ENCODE measurements at regions not wholly inside any gene's neighbourhood (a gene's known extent, or its start where the extent isn't known, plus 50 kb on each side); places are given as distances from the start of the nearest gene placed in this dataset.

DNA sequence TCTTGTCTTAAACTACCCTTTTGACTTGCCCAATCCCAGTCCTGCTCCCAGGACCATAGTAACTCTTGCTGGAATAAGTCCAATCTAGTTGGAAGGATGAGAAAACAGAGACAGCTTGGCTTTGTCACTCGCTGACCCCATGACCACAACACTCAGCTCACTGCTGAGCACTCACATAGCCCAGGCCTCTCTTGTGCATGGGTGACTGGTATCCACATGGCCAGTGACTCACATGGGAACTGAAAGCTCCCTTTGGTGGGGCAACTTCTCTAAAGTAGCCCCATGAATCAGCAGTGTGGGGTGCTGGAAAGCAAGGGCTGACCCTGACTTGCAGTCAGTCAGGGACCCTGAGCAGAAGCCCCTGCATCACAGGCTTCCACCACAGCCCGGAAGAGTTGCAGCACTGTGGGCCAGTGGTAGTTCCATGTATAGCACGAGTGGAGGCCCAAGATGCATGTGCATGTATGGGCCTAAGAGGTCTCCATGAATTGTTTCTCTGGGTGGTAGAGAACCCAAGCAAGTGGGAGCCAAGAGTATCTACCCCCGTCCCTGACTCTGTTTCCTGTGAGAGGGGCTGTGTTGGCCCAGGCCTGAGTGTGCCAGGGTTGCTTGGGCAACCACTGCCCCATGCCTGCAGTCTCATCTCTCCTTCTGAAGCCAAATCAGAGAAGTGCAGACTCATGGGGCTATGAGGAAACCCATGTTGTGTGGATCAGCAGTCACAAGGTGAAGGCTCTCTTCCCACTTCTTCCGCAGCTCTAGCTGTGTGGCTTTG, 62.1 kb upstream of the XCR1 start:
- Histone ChIP-seq H3K79me2 (ENCODE audit: insufficient read depth, low read length) (no peaks in the 10 kb centered on the region), H3K4me2 (ENCODE audit: low read depth, low read length) (no peak overlapping the region), H2AFZ (ENCODE audit: low read length) (no peak overlapping the region), H3K4me3 (replicated peaks in 1 of 3; ENCODE audit: insufficient read depth in 1 of 3, low read depth in 2 of 3, low read length in 3 of 3) (no peak overlapping the region), H3K27ac (ENCODE audit: extremely low read length, insufficient read depth, low read length) (no peak overlapping the region), H3K36me3 (replicated peaks in 1 of 2; ENCODE audit: control insufficient read depth in 1 of 2, insufficient read depth in 2 of 2, low read length in 2 of 2) (no peaks in the 10 kb centered on the region), H4K20me1 (ENCODE audit: insufficient read depth, low read length) (no peaks in the 10 kb centered on the region), H3K4me1 (ENCODE audit: insufficient read depth, low read length) (0 out of 2 replicates have a peak, but pooled peaks cover 8% of the 10 kb centered on the region), H3K27me3 (ENCODE audit: control insufficient read depth in 1 of 2, insufficient read depth in 2 of 2, low read length in 2 of 2) (no peaks in the 10 kb centered on the region), H3K9me3 (ENCODE audit: low read length) (no peaks in the 10 kb centered on the region), H3K9ac (ENCODE audit: insufficient read depth, low read depth, low read length) (no peak overlapping the region)
- no peak for ATAC-seq
- POLR2A ChIA-PET, result no interaction called here
- WGBS (ENCODE audit: low lambda C conversion rate), result 57% methylated on average over 2 of the region's 5 CpGs
- CTCF ChIA-PET (ENCODE audit: low intra/inter-chr PET ratio, low total read pairs), result no interaction called here
- FAIRE-seq, result no peak
- no TSS peak for BruUV-seq (replicated peaks)
- in situ Hi-C loops (cut with HindIII; ENCODE audit: extremely low pct_ligation_motif_present, low pct_unique_long_range_greater_than_20kb) (no loop called here), intact Hi-C loops (cut with micrococcal nuclease; ENCODE audit: unreplicated experiment) (no loop called here)
- no peak for DNase-seq (ENCODE audit: low spot score)
- TF ChIP-seq TGIF2 (CRISPR knock-in tag; IDR thresholded peaks at IDR 0.05) (no peak), KLF9 (CRISPR knock-in tag; IDR thresholded peaks at IDR 0.05; ENCODE audit: low read depth) (no peak), HDAC1 (CRISPR knock-in tag; IDR thresholded peaks at IDR 0.05) (no peak), ZNF431 (CRISPR knock-in tag; IDR thresholded peaks at IDR 0.05; ENCODE audit: borderline replicate concordance, low read depth) (no peak), ZNF24 (IDR thresholded peaks at IDR 0.05) (no peak), ZNF3 (CRISPR knock-in tag; IDR thresholded peaks at IDR 0.05) (no peak), ZNF331 (CRISPR knock-in tag; IDR thresholded peaks at IDR 0.05) (no peak), FOSL2 (CRISPR knock-in tag; IDR thresholded peaks at IDR 0.05) (no peak), HNRNPL (IDR thresholded peaks at IDR 0.05; ENCODE audit: low read depth, low read length) (no peak)
- TF ChIP-seq, protein P1, sequence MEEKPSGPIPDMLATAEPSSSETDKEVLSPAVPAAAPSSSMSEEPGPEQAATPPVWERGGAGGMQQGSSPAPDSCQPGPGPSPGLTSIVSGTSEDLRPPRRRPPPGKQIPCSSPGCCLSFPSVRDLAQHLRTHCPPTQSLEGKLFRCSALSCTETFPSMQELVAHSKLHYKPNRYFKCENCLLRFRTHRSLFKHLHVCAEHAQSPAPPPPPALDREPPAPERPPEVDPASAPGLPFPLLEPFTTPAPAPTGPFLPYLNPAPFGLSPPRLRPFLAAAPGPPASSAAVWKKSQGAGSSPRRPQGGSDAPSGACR (CRISPR knock-in tag; IDR thresholded peaks at IDR 0.05), result no peak
- TF ChIP-seq, protein P2, sequence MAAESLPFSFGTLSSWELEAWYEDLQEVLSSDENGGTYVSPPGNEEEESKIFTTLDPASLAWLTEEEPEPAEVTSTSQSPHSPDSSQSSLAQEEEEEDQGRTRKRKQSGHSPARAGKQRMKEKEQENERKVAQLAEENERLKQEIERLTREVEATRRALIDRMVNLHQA (CRISPR knock-in tag; IDR thresholded peaks at IDR 0.05), result no peak
- TF ChIP-seq, protein P3, sequence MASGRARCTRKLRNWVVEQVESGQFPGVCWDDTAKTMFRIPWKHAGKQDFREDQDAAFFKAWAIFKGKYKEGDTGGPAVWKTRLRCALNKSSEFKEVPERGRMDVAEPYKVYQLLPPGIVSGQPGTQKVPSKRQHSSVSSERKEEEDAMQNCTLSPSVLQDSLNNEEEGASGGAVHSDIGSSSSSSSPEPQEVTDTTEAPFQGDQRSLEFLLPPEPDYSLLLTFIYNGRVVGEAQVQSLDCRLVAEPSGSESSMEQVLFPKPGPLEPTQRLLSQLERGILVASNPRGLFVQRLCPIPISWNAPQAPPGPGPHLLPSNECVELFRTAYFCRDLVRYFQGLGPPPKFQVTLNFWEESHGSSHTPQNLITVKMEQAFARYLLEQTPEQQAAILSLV (CRISPR knock-in tag; IDR thresholded peaks at IDR 0.05; ENCODE audit: borderline replicate concordance), result no peak
- TF ChIP-seq, protein P4, sequence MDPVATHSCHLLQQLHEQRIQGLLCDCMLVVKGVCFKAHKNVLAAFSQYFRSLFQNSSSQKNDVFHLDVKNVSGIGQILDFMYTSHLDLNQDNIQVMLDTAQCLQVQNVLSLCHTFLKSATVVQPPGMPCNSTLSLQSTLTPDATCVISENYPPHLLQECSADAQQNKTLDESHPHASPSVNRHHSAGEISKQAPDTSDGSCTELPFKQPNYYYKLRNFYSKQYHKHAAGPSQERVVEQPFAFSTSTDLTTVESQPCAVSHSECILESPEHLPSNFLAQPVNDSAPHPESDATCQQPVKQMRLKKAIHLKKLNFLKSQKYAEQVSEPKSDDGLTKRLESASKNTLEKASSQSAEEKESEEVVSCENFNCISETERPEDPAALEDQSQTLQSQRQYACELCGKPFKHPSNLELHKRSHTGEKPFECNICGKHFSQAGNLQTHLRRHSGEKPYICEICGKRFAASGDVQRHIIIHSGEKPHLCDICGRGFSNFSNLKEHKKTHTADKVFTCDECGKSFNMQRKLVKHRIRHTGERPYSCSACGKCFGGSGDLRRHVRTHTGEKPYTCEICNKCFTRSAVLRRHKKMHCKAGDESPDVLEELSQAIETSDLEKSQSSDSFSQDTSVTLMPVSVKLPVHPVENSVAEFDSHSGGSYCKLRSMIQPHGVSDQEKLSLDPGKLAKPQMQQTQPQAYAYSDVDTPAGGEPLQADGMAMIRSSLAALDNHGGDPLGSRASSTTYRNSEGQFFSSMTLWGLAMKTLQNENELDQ (CRISPR knock-in tag; IDR thresholded peaks at IDR 0.05; ENCODE audit: borderline replicate concordance), result no peak
- TF ChIP-seq, protein P5, sequence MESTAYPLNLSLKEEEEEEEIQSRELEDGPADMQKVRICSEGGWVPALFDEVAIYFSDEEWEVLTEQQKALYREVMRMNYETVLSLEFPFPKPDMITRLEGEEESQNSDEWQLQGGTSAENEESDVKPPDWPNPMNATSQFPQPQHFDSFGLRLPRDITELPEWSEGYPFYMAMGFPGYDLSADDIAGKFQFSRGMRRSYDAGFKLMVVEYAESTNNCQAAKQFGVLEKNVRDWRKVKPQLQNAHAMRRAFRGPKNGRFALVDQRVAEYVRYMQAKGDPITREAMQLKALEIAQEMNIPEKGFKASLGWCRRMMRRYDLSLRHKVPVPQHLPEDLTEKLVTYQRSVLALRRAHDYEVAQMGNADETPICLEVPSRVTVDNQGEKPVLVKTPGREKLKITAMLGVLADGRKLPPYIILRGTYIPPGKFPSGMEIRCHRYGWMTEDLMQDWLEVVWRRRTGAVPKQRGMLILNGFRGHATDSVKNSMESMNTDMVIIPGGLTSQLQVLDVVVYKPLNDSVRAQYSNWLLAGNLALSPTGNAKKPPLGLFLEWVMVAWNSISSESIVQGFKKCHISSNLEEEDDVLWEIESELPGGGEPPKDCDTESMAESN (CRISPR knock-in tag; conservative IDR thresholded peaks at IDR 0.05), result no peak
- TF ChIP-seq, protein P6, sequence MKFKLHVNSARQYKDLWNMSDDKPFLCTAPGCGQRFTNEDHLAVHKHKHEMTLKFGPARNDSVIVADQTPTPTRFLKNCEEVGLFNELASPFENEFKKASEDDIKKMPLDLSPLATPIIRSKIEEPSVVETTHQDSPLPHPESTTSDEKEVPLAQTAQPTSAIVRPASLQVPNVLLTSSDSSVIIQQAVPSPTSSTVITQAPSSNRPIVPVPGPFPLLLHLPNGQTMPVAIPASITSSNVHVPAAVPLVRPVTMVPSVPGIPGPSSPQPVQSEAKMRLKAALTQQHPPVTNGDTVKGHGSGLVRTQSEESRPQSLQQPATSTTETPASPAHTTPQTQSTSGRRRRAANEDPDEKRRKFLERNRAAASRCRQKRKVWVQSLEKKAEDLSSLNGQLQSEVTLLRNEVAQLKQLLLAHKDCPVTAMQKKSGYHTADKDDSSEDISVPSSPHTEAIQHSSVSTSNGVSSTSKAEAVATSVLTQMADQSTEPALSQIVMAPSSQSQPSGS (CRISPR knock-in tag; IDR thresholded peaks at IDR 0.05), result no peak
- TF ChIP-seq, protein P7, sequence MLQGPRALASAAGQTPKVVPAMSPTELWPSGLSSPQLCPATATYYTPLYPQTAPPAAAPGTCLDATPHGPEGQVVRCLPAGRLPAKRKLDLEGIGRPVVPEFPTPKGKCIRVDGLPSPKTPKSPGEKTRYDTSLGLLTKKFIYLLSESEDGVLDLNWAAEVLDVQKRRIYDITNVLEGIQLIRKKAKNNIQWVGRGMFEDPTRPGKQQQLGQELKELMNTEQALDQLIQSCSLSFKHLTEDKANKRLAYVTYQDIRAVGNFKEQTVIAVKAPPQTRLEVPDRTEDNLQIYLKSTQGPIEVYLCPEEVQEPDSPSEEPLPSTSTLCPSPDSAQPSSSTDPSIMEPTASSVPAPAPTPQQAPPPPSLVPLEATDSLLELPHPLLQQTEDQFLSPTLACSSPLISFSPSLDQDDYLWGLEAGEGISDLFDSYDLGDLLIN (CRISPR knock-in tag; IDR thresholded peaks at IDR 0.05; ENCODE audit: borderline replicate concordance), result no peak

Data from HepG2 (cell line).